GM21619 (cell line): ENCODE measurements at regions not wholly inside any gene's neighbourhood (a gene's known extent, or its start where the extent isn't known, plus 50 kb on each side); places are given as distances from the start of the nearest gene placed in this dataset.

ENCODE experiments used
- ATAC-seq: cut with Tn5 transposase; IDR thresholded peaks from one replicate; pipeline ENCODE4 v1.9.1; 2021; ENCODE audit not compliant: unreplicated experiment

DNA sequence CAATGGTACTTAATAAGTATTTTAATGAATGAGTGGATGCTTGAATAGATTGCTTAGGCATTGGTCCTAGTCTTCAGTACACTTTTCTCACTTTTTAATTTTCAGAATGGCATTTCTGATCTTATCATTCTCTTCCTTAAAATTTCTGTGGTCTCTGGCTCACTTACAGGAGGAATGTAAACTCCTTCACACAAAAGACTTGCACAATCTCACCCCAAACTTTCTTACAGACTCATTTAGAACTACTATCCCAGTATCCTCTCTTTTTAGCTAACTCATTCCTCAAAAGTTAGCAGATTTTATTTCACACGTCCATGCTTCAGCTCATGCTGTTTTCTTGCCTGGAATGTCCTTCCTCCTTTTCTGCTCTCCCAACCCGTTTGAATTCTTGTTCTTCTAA is 350.1 kb downstream of the GRXCR1 start:
- no peak for ATAC-seq

DNA sequence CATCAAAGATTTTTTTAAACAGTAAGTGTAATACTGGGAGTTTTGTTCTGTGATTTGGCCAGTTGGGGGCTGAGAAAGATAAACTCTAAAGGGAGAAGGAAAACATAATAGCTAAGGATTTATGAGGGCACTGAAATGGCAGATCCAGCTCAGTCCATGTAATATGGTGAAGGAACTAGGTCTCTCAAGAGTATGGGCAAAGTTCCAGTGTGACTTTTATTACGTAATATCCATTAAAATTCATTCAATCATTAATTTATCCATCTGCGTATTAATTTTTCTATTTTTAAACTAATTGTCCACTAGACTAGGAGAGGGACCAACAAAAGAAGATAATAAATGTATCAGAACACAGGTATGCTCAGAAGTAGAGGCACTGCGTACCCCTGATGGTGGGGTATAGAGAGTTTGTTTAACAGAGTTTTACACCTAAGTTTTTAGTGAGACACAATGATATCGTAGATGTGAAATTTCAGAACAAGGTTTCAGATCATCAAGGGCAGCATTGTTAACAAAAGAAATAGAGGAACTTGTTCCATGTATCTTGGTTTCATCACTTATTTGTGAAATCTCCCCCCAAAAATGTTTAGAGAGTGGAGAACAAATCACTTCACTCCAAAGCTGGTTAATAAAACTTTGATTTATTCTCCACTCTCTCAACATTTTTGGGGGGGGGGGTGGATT is 351.1 kb downstream of the GRXCR1 start:
- ATAC-seq: no peak

DNA sequence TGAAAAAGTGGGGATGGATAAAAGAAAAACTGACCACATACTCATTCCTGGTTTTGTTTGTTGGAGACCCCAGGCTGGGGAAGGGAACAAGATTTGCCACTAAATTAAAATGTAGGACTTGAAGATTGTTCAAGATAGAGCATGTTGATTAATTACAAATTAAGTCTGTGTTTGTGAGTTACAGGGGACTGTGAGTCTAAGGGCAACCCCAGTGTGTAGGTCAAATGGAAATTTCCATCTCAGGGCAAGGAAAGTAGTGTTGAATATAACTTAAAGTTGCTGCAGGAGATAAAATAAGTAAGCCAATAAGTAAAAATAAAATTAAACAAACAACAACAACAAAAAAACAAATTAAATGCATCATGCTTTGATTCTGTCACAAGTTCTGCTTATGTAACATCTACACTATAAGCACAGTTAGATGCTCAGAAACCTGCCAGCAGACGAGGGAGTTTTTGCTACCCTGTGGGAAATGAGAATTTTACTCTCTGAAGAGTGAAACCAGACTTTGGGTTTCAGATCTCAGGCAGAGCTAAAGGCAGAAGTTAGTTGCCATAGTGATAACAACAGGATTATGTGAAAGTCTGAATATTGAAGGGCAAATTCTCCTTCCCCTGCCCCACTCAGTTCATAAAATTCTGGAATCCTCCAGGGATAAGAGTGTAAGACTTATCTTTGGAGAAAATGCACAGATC is 352.3 kb downstream of the GRXCR1 start:
- peak; percentile 98 for ATAC-seq

DNA sequence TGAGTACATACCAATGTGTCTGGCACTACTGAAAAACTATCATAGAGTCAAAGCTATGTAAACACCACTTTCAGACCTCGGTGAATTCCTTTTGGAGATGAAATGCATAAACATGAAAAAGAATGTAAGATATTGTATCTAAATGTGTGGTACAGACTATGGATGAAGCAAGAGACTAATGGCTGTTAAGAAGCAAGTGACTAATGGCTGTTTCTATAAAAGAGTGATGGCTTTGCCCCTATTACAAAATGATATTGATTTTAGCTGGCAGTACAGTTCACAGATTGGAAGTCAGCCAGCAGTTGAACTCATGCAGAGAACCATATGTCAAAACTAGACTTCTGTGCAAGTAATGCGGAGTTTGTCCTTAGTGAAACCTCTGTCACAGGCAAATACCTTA is 359.3 kb downstream of the GRXCR1 start:
- ATAC-seq: no peak

DNA sequence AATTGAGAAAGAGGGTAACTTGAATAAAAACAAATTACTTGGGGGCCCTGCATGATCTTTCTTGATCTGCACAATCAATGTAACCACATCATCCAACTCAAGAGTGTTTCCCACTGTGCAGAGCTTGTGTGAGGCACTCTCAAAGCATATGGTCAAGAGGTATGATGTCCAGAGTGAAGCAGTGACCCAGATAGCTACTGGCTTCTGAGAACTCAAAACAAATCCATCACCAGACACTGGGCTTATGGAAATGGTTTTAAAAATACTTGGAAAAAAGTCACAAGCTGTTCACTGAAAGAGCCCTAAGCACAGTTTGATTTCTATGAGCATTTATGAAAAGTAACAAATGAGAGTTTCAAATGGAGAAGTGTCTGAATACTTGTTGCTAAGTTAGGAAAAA is 361.0 kb downstream of the GRXCR1 start:
- no peak for ATAC-seq

DNA sequence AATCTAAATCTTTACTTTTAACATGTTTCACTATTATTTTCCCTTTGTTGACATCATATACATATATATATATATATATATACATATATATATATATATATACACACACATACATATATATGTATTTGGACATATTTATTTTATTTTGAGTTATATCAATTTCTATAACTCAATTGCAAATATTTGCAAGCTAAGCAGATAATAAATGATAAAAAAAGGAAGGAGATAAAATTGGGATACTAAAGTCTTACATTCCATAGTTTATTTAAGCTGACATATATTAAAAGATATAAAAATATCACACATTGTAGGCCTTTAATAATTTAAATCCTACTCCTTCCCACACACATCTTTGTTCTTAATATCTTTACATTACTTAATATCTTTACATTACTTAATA is 372.2 kb downstream of the GRXCR1 start:
- ATAC-seq: no peak

DNA sequence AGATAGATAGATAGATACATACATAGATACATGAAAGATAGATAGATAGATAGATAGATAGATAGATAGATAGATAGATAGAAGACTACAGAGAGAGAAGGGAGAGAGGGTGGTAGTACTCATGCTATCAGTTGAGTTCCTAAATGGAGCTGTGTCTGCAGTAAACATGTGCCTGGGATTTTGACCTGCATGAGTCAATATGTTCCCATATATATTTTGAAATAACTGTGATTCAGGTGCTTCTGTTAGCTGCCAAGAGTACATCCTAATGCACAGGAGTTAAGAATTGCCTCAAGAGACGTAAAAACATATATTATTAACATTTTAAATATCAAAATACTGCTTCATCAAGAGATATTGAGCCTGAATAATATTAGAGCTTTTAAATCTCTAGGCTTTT is 379.4 kb downstream of the GRXCR1 start:
- no peak for ATAC-seq

DNA sequence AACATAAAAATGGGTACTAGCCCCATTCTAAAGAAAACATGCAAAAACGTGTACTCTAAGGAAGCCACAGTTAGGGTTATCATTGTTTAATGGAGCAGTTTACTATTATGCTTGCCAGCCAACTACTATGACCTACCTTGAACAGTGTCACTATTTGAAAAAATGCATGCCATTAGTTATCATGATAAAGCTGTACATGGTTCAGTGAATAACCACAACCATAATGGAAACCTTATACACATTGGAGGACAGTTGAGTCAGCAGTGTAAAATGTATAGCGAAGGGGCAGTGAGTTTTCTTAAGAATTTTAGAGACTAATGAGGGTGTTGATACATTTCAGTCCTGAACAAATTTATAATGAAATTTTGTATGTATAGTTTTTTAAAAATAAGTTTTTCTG is 381.9 kb downstream of the GRXCR1 start:
- ATAC-seq: no peak

DNA sequence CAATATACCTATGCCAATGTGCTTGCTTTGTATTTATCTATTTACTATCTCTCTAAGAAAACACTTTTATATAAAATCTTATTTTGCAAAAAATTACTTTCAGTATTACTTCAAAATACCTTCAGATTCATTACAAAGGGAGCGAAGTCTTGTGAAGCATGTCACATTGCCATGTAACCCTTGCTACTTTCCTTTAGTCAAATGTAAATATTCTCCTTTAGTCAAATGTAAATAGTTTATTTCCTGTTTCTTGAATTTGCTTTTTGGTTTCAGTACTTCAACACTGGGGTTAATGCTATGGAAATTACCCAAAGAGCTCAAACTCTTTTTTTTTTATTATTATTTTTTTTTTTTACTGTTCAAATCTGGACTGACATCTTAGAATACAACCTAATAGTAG is 383.3 kb downstream of the GRXCR1 start:
- no peak for ATAC-seq

DNA sequence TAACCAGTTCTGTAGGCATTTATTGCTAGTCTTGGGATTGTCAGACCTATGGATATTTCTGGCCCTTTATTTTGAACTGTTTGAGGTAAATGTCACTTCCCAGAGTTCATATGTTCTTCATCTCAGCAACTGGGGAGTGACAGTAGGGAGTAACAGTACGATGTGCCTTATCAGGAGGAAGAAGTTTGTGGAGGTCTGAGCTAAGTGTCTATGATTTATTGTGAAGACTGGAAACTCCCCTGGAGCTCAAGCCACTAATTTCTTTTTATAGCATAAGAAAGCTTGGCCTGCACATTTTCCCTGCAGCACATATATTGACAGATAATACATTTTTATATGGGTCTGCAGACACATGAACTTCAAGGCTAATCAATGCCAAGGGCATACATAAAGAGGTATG is 383.8 kb downstream of the GRXCR1 start:
- no peak for ATAC-seq

DNA sequence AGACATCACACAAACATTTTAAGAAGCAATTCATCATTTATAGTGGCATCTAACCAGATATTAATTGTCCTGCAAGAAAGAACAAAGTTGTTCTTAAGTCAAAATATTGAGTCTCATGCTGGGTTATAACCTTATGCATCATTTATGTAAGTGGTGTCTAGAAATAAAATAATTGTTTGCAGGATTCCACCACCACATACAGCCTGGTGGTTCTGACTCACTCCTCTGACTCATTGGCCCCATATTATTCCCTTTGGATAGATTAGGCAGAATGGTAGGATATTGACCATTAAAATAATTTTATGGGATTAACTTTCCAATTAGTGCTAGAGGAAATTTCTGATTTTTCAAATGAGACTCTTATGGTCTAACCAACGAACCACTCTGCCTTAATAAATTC is 384.5 kb downstream of the GRXCR1 start:
- no peak for ATAC-seq

DNA sequence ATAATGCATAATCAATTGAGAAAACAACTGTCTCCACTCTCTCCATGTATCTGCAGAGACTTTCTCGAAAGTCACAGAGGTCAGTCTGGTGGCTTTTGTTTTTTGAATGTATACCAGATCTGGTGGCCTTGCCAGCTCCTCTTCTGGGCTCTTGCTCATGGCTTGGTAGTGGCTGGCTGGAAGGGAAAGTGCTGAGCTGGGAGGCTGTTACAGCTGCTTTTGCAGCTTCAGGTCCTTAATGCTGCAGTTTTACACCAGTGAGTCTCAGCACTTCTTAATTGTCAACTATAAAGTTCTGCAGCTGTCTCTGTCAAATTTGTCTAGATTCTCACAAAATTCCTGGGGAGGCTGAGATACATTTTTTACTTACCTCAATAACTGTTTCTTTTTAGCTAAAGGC is 390.0 kb downstream of the GRXCR1 start:
- ATAC-seq: no peak

DNA sequence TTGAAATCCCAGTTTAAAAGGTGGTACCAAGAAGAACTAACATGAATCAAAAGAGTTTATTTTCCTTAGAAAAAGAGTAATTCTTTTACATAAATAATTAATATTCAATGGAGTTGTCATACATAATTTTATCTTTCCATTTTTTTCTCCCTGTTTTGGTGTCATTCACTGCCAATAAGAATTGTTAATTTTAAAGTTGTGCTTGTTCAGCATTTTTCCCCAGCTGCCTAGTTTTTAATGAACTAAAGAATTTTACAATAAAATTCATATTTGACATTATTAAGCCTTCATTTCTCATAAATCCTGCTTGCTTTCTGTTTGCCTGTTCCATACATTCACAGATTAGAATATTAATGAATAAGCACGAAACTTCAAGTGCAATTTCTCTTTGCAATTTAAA is 393.6 kb downstream of the GRXCR1 start:
- no peak for ATAC-seq

DNA sequence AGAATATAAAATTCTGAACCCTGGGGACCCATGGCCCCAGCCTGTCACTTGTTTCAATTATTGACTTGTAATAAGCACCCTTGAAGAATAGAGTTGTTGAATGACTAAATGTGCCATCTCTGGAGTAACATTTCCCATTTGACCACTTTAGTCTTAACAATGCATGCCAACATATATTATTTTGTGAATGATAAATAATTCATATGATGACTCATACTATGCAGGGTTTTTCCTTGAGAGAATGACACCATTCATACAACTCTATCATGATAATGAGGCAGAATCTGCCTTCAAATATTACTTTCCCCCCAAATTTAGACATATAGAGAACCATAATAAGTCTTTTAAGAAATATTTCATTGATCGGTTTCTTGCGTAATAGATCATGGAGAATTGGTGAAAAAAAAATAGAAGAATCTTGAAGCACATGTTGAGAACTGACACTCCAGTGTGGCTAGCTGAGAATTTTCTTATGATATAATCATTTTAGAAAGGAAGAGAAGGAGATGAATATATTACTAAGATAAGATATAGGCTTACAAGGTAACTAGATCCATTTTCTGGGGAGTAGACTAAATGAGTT is 404.5 kb downstream of the GRXCR1 start:
- ATAC-seq: no peak

DNA sequence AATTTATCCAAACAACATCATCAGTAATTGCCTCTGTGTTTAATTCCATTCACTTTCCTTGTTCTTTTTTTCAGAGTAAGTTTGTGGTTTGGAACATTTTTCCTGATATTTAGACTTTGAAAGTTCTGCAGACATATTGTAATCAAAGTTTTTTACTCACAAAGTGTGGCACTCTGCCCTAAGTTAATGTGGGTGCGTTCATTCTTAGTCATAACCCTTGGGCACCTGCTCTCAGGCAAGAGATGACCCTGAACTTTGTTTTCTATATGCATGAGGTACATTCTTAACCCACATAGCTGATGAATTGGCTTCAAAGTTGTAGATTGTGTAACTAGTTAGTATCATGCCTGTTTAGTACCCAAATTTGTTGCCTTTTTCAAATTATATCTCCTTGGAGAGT is 424.3 kb downstream of the GRXCR1 start:
- ATAC-seq: no peak

DNA sequence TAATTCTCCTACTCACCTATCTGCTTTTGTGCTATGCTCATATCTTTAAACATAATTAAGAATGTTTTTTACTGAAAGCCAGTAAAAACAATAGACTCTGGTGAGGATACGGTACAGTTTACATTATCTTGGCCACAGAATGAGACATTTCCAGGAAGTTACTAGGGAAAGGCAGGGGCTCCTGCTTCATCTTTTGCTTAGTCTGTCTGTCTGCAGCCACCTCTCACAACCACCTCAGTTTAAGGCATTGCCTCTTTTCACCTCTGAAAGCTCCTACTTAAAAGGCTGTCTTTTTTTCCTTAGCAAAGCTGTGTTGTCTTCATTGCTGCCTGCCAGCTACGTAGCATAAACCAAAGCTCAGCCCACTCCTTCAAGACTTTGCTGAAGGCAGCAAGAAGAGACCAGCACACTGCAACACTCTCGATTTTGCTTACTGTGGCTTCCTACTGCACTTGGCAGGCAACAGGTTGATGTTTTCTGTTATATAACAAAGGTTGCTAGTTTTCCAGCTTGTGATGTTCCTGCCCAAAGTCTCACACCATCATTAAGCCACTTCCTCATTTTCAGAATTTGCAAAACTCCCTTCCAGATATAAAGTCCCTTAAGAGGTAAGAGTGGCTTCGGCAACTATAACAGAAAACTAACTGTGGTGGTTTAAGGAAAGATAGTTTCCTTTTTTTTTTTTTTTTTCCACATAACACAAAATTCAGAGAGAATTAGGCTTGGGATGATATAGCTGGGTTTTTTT is 432.9 kb downstream of the GRXCR1 start:
- ATAC-seq: no peak

DNA sequence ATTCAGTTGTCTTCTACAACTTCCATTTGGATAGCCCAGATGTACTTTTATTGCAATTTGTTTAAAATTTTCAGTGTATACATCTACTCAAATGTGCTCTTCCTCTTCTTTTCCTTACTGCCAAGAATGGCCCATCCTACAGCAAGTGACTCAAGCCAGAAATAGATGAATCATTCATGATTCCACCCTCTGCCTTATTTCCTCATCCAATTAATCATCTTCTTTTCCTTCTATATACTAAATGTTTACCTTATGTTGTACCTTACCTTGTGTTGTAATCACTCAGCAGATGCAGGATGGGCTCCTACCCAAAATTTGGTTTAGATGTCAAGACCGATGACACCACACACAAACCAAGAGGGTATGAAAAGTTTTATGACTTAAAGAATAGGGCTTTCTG is 437.8 kb downstream of the GRXCR1 start:
- no peak for ATAC-seq

DNA sequence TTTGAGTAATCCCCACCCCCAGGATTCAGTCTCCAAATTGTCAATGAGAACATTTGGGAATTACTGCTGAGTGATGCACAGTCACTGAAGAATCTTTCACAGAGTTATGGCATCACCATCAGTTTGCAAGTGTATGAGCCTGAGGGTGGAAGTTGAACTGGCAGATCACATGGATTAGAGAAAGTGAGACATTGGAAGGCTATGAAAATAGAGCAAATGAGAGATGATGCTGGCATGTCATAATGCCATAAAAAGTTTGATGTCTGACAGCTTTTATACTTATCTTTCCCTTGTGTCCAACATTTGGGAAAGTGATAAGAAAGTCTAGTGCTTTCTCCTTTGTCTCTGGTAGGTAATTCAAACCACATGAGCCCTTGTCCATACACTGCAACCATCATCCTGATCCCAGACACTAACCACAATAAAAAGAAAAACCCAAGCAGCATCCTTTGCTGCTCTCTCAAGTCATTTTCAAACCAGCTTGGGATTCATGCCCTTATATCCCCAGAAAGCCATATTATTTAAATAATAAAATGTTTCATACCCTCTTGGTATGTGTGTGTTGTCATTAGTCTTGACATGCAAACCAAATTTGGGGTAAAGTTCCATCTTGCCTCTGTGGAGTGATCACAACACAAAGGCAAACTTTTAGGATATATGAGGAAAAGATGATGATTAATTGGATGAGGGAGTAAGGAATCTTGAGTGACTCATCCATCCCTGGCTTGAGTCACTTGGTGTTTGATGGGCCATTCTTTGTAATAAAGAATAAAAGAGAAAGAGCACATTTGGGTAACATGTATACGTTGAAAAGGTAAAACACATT is 438.9 kb downstream of the GRXCR1 start:
- no peak for ATAC-seq

DNA sequence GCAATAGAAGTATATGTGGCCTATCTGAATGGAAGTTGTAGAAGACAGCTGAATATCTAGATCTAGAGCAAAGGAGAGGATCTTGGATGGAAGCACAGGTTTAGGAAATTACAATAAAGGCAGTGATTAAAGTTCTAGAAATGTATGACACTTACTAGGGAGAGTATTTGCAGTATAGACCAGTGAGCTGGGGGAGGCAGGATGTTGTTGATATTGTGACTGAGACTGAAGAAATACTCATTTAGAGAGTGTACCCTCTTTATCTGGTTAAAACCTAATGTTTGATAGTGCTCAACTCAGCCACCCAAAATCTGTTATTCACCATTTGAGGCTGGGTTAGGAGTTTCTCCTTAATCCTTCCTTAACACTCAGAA is 439.5 kb downstream of the GRXCR1 start:
- no peak for ATAC-seq

DNA sequence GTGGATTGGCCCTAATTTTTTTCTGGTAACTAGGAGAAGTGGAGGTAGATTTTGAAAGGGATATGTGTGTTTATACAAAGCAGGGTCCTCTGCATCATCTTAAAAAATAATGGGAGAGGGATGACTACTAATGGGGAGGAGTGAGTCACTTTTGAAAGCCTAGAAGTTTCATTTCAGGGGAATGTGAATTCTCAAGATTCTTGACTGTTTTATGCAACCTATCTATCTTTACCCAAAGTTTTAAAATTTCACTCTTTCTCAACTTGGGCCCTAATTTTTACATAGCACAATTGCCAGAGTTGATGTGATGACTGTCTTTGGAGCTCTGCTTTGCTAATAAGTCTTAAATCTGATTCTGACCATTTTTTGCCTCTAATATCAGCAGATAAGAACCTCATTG is 445.2 kb downstream of the GRXCR1 start:
- no peak for ATAC-seq

DNA sequence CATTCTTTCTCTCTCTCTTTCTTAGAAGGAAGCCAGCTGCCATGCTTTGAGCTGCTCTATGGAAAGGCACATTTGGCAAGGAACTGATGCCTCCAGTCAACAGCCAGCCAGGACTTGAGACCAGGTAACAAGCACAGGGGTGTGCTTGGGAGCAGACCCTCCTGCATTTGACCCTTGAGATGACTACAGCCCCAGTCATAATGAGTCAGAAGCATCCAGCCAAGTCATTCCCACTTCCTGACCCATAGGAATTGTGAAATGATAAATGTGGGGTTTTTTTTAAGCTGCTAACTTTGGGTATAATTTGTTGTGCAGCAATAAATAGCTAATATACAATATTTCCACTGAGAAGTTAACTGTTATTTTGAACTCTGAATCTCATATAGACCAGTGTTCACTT is 446.9 kb downstream of the GRXCR1 start:
- ATAC-seq: no peak
